Ascending aorta (tissue), 2 donors: ENCODE measurements at regions not wholly inside any gene's neighbourhood (a gene's known extent, or its start where the extent isn't known, plus 50 kb on each side); places are given as distances from the start of the nearest gene placed in this dataset.

ENCODE experiments used
- DNase-seq, 2 donors: peaks; one replicate each; pipeline ENCODE4 v3.0.0-alpha.2; 2019; ENCODE audit warnings: low spot score in 2 of 2
- H3K27ac ChIP-seq, 2 donors: fragments of 200-600 bp; sonication (generic); one replicate each; pipeline ENCODE4 v1.5.1; 2016 to 2017; ENCODE audit warnings: mild to moderate bottlenecking in 1 of 2
- H3K27me3 ChIP-seq: fragments of 200-600 bp; sonication (generic); one replicate; pipeline ENCODE4 v1.5.1; 2017
- H3K36me3 ChIP-seq, 2 donors: fragments of 200-600 bp; sonication (generic); one replicate each; pipeline ENCODE4 v1.5.1; 2016
- H3K4me1 ChIP-seq, 2 donors: fragments of 200-600 bp; sonication (generic); one replicate each; pipeline ENCODE4 v1.5.1; 2016 to 2017; ENCODE audit warnings: mild to moderate bottlenecking in 1 of 2
- H3K4me3 ChIP-seq, 2 donors: fragments of 200-600 bp; sonication (generic); one replicate each; pipeline ENCODE4 v1.5.1; 2016 to 2017; ENCODE audit warnings: mild to moderate bottlenecking in 1 of 2
- H3K9me3 ChIP-seq, 2 donors: fragments of 200-600 bp; sonication (generic); one replicate each; pipeline ENCODE4 v1.5.1; 2016
- intact Hi-C: fragments of 100-400 bp; cut with DNase I; formaldehyde crosslinking; loops from one replicate; pipeline ENCODE4 v1.15.1; 2023
- TF ChIP-seq, protein P1 (sequence below), 3 experiments: fragments of 200-600 bp in 2 of 3; fragments of 450-650 bp in 1 of 3; sonication (generic) in 2 of 3; IDR thresholded peaks; one replicate each; pipeline ENCODE4 v1.5.1; 2016 to 2019; ENCODE audit warnings: antibody characterized with exemption in 3 of 3, mild to moderate bottlenecking in 1 of 3, moderate library complexity in 1 of 3

GRCh38 chr4:141909541-141909940 is 273.2 kb downstream of the IL15 start:
- H3K36me3 ChIP-seq: no peaks in the 10 kb centered on the region
- H3K9me3 ChIP-seq: no peaks in the 10 kb centered on the region
- H3K4me1 ChIP-seq: no peaks in the 10 kb centered on the region
- DNase-seq: no peak
- intact Hi-C loops: no loop called here
- no peak overlapping the region for H3K4me3 ChIP-seq
- TF ChIP-seq, protein P1, sequence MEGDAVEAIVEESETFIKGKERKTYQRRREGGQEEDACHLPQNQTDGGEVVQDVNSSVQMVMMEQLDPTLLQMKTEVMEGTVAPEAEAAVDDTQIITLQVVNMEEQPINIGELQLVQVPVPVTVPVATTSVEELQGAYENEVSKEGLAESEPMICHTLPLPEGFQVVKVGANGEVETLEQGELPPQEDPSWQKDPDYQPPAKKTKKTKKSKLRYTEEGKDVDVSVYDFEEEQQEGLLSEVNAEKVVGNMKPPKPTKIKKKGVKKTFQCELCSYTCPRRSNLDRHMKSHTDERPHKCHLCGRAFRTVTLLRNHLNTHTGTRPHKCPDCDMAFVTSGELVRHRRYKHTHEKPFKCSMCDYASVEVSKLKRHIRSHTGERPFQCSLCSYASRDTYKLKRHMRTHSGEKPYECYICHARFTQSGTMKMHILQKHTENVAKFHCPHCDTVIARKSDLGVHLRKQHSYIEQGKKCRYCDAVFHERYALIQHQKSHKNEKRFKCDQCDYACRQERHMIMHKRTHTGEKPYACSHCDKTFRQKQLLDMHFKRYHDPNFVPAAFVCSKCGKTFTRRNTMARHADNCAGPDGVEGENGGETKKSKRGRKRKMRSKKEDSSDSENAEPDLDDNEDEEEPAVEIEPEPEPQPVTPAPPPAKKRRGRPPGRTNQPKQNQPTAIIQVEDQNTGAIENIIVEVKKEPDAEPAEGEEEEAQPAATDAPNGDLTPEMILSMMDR (IDR thresholded peaks at IDR 0.05): no peak
- no peak overlapping the region for H3K27ac ChIP-seq
- H3K27me3 ChIP-seq: no peaks in the 10 kb centered on the region

GRCh38 chr4:141912831-141913230 is 276.4 kb downstream of the IL15 start:
- TF ChIP-seq, protein P1 (IDR thresholded peaks at IDR 0.05): no peak

GRCh38 chr4:141913928-141914327 is 277.5 kb downstream of the IL15 start:
- H3K4me1 ChIP-seq: no peaks in the 10 kb centered on the region
- TF ChIP-seq, protein P1 (IDR thresholded peaks at IDR 0.05): no peak
- H3K27me3 ChIP-seq: no peaks in the 10 kb centered on the region
- H3K36me3 ChIP-seq: no peaks in the 10 kb centered on the region
- DNase-seq: no peak
- no peaks in the 10 kb centered on the region for H3K9me3 ChIP-seq
- intact Hi-C loops: no loop called here
- H3K27ac ChIP-seq: no peak overlapping the region
- H3K4me3 ChIP-seq: no peak overlapping the region

More at GRCh38 chr4:141912831-141913230, 276.4 kb downstream of the IL15 start:
- DNase-seq: no peak
- Histone ChIP-seq H3K27ac (no peak overlapping the region), H3K4me1 (no peaks in the 10 kb centered on the region), H3K36me3 (no peaks in the 10 kb centered on the region), H3K4me3 (no peak overlapping the region), H3K9me3 (no peaks in the 10 kb centered on the region), H3K27me3 (no peaks in the 10 kb centered on the region)
- intact Hi-C loops: no loop called here

DNA sequence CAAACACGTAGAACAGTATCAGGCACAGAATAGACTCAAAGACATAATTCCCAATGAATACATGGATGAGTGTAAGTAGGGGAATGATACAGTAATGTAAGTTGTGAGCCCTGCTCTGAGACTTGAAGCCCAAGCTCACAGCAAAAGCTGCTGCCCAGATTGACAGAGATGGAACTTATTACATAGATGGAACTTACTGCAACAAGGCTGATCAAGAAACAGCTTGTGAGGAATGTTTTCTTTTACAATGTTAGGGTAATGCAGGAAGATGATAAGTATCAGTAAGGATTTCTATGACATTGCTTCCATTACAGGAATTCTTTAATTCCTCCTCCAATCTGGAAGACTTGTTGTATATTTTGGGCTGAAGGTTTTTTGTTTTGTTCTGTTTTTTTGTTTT is 278.4 kb downstream of the IL15 start:
- no peak overlapping the region for H3K4me3 ChIP-seq
- DNase-seq: no peak
- H3K36me3 ChIP-seq: no peaks in the 10 kb centered on the region
- no peaks in the 10 kb centered on the region for H3K27me3 ChIP-seq
- intact Hi-C loops: no loop called here
- H3K4me1 ChIP-seq: no peaks in the 10 kb centered on the region
- no peak overlapping the region for H3K27ac ChIP-seq
- TF ChIP-seq, protein P1 (IDR thresholded peaks at IDR 0.05): no peak
- H3K9me3 ChIP-seq: no peaks in the 10 kb centered on the region

DNA sequence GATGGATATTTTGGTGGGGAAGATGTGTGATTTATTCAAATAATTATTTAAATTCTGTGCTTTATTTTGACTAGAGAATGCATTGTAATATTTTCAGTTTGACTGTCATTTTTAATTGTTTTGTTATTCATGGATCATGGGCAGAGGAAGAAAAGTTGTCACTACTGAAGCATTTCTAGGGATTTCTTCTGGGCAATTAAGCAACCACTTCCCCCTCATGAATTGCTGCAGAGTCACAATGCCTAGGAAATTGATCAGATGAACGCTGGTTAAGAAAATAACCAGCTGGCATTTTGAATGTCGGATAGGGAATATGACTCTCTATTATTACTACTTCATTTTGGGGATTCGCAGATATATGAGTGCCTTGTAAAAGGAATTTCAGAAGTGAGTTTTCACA is 283.3 kb downstream of the IL15 start:
- Histone ChIP-seq H3K36me3 (no peaks in the 10 kb centered on the region), H3K4me1 (no peaks in the 10 kb centered on the region), H3K27me3 (no peaks in the 10 kb centered on the region), H3K27ac (no peak overlapping the region), H3K9me3 (no peaks in the 10 kb centered on the region), H3K4me3 (no peak overlapping the region)
- no peak for DNase-seq
- intact Hi-C loops: no loop called here
- TF ChIP-seq, protein P1 (IDR thresholded peaks at IDR 0.05): no peak

DNA sequence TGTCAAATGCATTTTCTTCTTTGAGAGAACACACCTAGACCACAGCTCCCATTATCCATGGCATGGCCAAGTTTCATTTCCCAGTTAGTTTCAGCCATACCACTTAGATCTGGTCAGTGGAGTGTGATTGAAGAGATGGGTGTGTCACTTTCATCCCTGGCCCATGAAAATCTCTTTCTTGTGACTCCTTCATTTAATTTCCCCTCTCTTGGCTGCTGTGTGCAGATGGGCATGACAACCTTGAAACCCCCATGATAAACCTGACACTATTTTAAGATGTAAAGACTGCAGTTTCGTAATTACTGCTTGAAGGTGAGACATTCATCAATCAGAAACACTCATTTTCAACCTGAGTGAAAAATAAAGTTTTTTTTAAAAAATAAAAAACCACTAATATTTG is 284.9 kb downstream of the IL15 start:
- Histone ChIP-seq H3K4me1 (no peaks in the 10 kb centered on the region), H3K36me3 (no peaks in the 10 kb centered on the region), H3K9me3 (no peaks in the 10 kb centered on the region), H3K27me3 (no peaks in the 10 kb centered on the region), H3K4me3 (no peak overlapping the region), H3K27ac (no peak overlapping the region)
- TF ChIP-seq, protein P1 (IDR thresholded peaks at IDR 0.05): no peak
- DNase-seq: no peak
- intact Hi-C loops: no loop called here
